Hypothalamus (tissue), 51 donors: ENCODE measurements at regions not wholly inside any gene's neighbourhood (a gene's known extent, or its start where the extent isn't known, plus 50 kb on each side); places are given as distances from the start of the nearest gene placed in this dataset.
"Not testable (repeated sequence)": the region's sequence is repeated elsewhere in the genome, so short reads cannot be mapped to it uniquely, and the experiment has no call there.

Source experiments
- DNase-seq, 51 donors: peaks; one replicate each; lab custom pipeline; 2025; lab: John Stamatoyannopoulos, UW

DNA sequence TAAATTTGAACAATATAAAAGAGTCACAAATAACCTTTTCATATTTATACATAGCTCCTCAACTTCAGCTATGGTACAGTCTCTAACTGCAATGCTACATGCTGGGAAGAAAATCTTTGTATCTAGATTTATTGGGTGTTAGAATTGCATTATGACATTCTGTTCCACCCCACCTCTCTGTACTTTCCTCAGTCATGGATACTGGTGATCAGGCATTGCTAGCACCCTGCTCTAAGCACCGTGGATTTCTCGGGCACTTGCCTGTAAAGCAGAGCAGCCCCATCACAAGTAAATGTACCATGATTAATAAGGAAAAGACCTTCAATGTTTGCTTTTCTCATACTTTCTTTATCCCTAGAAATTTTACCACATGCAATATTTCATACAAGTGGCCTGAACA lies 1028.9 kb upstream of the INTU start:
- no peak for DNase-seq

DNA sequence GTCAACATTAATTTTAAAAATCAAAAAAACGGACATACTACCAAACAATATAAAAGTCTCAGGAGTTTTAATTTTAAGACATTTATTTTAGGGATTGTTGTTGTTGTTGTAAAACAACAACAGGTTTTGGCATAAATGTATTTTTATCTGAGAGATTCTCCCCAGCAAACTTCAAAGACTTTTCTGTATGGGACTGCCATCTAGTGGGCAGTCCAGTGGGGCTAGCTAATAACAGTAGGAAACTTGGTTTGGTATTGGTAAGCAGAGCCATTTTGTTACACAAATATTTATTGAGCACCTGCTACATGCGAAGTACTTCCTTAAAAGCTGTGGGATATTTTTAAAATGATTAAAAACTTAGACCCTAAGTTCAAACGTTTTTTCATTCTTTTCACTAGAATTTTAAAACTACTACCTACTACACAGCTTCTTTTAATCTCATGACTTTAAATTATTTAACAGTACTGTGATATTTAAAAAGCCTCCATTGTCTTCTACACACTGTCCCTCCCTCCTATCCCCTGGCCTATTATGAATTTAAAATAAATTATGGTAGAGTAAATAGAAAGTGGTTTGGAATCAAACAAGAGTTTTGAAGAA lies 1028.4 kb upstream of the INTU start:
- peak in 13 of 51 donors; percentile 1 to 42 (median 11) for DNase-seq

DNA sequence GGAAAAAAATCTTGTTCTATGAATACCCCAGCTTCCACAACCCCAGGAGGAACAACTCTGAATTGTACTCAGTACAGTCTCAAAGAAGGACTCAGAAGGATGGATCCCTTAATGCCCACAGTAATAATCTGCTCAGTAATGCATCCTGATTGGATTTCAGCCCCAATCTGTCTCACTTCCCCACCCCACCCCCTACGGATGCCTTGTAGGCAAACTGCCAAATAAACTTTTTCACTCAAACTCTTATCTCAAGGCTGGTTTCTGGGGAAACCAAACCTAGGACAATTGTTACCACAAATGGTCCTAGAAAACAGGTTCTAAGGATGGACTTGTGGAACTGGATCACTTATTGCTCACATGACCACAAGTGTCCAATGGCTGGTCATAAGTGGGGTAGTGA lies 1021.8 kb upstream of the INTU start:
- no peak for DNase-seq

DNA sequence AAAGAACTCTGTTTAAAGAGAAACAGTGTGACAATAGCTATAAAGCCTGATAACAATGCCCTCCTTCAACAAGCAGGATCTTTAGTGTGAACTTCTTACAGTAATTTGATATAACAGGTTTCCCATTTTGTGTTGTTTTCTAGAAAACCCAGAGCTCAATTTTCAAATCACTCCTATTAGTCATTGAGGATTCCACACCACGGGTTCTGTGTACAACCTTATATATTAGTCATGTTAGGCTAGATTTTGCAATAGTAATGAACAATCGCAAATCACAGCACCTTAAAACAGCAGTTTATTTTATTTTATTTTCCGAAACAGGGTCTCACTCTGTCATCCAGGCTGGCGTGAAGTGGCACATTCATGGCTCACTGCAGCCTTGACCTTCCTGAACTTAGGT lies 1020.9 kb upstream of the INTU start:
- DNase-seq: no peak

DNA sequence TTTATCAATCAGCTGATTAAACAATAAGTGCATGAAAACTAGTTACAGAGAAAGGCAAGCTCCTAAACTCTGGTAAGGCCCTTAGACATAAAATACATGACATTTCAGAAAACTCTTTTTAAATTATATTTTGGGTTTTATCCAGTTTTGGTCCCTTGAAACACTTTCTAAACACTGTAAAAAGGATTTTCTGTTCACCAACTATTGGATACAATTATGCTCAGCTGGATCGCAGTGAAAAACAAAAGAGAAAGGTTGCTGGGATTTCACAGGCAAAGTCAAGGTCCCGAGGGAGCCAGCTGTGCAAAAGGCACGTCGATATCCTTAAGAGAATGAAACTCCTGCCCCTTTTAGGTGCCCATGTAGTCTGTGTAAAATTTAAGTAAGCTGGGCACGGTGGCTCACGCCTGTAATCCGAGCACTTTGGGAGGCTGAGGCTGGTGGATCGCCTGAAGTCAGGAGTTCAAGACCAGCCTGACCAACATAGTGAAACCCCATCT lies 1018.4 kb upstream of the INTU start:
- no peak for DNase-seq

DNA sequence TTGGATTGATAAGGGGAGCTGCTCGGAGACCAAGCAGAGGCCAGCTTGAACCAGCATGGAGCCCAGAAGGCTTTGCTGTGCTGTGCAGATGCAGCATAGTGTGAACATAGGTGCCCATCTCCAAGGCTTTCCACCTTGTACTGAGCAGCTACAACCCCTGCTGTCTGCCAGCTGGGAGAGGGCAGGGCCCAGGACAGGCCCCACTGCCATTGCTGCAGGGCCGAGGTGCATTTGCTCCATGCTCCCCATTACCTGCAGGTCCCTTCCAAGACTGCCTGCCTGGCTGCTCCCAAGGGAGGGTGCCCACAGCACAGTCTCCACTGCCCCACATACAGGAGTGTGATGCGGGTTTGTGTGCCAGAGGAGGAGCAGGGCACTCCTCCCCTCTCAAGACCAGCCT lies 1016.0 kb upstream of the INTU start:
- DNase-seq: no peak

DNA sequence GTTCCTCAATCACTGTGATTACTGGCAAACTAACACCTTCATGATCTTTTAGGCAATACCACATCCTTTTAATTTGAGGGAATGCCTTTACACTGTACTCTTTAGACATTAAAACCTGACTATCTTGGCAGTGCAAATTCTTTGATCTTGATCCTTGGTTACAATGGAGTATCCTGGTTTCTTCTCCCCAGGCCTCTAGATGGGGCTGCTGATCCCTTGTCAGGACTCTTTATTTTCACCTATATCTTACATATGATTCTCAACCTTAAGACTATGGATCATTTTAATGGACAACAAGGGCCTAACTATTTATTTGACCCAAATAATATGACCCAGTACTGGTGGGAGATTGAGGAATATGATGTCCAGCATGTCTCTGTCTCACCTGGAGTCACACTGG lies 1005.5 kb upstream of the INTU start:
- no peak for DNase-seq

DNA sequence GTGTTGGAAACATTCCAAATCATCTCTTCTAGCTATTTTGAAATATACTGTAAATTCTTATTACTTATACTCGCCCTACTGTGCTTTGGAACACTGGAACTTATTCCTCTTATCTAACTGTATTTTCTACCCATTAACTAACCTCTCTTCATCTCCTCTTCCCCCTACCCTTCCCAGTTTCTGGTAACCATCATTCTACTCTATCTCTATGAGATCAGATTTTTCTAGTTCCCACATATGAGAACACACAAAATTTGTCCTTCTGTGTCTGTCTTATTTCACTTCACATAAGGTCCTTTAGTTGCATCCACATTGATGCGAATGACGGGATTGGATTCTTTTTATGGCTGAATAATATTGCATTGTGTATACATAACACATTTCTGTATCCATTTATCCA lies 1003.8 kb upstream of the INTU start:
- no peak for DNase-seq

DNA sequence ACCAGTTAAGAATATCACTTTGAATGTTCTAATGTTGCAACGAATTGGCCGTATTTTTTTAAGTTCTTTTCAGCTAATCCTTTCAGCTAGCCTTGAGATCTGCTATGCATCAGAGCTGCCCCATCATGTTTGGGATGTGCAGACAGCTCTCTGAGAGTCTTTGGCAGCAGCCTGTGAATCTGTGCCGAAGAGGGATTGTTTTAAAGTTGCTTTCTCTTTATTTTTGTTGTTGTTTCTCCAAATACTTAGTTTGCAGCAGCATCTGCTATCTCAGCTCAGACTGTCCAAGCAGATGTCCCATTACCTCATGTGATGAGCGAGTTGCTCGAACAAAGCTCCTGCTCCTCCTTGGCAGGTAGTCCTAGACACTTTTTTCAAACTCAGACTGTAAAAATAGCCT lies 1002.5 kb upstream of the INTU start:
- no peak for DNase-seq

DNA sequence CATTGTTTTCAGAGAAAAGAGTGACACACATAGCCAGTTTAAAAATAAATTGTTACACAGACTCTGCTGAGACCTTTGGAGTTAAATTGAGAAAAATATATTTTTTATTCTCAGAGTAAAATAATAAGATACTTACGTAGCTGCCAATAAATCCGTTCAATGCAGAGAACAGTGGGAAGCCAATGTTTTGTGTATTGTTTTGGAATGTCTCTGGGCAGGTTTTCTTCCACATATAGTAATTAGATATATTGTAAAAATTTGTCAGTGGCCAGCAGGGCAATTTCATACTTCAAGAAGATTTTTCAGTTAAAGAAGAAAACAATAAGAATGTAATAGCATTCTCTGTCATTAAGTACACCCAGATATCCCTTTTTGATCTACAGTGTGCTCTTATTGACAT lies 999.5 kb upstream of the INTU start:
- no peak for DNase-seq

DNA sequence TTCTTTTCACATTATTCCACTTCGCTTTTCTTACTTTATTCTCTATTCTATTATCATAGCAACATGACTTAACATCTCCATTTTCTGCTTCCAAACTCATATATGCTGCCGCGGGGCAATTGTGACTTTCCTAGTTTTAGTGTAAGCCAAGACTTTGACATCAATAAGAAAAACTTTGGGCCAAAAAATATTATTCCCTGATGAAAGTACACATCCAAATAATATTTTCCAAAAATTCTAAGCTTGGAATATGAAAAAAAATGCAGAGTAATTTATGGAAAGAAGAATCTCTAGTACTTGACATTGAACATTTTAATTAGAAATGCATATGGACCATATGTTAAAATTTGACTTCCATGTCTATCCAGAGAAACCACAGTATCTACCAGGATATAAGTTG lies 995.1 kb upstream of the INTU start:
- no peak for DNase-seq

DNA sequence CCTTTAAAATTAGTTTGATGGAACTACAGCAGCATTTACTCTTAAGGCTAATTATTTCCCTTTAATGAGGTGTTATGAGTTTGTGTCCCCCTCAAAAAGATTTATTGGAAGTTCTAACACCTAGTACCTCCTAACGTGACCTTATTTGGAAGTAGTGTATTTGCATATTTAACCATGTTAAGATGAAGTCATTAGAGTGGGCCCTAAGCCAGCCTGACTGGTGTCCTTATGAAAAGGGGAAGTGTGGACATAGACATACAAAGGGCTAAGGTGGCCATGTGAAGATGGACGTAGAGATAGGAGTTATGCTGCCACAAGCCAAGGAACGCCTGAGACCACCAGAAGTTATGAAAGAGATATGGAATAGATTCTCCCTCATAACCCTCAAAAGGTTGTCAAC lies 985.4 kb upstream of the INTU start:
- no peak for DNase-seq

DNA sequence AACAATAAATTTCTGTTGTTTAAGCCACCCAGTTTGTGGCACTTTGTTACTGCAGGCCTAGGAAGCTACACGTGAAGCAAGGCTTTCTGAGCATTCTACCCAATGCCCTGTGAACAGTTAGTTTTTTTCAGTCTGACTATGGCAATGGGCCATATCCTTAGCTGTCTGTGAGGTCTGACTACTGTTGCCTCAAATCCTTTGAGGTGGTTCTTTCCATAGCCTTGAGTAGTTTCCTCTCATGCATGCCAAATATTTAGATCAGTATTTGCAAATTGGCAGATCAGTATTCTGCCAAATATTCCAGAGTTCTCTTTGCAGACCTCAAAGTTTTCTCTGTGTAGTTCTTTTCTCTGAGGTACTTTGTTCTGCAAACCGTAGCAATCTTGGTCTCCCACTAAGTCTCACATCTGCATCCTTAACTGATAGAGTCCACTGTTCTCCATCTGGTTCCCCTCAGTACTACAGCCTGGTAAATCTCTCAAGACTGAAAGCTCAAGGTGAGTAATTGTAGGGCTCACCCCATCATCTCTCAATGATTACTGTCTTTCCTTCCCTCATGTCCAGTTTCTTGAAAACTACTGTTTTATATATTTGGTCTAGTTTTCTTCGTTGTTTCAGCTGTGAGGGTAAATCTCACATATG lies 984.9 kb upstream of the INTU start:
- DNase-seq: no peak

DNA sequence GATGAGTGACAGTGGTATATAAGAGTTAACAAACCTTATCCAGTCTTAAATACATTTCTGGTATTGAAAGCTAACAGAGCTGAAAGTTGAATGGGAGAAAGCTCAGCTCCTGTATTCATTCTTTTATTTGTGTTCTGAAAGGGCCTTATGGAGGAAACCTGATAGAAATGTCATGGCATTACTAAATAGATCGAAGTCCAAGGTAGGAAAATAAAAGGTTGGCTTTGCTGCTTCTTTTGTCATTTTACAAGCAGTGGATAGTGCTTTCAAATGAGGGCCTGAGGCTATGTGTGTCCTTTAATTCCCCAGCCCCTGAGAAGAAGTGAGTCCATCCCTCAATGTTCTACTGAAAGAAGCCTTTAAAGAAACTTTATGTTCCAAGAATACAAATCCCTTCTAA lies 974.3 kb upstream of the INTU start:
- no peak for DNase-seq

DNA sequence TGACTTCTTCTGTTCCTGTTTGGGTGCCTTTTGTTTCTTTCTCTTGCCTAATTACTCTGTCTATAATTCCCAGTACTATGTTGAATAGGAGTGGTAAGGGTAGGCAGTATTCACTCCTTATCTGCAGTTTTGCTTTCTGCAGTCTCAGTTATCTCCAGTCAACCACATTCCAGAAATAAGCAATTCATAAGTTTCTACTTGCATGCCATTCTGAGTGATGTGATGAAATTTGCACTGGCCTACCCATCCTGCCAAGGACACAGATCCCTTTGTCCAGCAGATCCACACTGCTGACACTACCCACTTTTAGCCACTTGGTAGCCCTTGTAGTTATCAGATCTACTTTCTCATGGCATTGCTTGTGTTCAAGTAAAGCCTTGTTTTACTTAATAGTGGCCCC lies 971.6 kb upstream of the INTU start:
- no peak for DNase-seq

DNA sequence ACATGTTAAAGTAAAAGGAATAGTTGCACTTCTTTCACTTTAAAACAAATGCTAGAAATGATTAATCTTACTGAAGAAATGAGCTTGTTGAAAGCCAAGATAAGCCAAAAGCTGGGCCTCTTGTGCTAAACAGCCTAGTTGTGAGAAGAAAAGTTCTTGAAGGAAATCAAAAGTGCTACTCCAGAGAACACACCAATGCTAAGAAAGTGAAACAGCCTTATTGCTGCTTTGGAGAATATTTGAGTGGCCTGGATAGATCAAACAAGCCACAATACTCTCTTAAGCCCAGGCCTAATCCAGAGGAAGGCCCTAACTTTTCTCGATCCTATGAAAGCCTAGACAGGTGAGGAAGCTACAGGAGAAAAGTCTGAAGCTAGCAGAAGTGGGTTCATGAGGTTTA lies 967.9 kb upstream of the INTU start:
- no peak for DNase-seq

DNA sequence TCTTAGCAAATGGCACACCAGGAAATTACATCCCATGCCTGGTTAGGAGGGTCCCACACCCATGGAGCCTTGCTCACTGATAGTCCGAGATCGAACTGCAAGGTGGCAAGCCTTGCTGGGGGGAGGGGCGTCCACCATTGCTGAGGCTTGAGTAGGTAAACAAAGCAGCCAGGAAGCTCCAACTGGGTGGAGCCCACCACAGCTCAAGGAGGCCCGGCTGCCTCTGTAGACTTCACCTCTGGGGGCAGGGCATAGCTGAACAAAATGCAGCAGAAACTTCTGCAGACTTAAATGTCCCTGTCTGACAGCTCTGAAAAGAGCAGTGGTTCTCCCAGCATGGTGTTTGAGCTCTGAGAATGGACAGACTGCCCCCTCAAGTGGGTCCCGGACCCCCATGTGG lies 962.7 kb upstream of the INTU start:
- DNase-seq: not testable (repeated sequence)

DNA sequence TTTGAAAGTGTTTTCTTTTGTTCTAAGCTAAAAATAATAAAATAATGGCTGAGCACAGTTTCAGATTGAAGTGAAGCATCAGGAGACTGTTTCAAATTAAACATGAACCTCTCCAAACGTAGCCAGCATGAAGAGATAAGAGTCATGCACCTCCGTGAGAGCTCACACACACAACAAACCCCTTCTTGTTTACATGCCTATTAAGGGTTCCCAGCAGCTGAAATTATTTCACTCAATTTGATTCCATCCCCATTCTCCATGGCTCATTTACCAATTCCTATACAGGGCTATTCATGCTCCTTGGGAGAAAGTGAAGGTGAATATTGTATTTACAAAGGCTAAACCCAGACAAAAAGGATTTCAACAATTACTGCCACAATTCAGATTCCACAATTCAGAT lies 954.1 kb upstream of the INTU start:
- DNase-seq: no peak

DNA sequence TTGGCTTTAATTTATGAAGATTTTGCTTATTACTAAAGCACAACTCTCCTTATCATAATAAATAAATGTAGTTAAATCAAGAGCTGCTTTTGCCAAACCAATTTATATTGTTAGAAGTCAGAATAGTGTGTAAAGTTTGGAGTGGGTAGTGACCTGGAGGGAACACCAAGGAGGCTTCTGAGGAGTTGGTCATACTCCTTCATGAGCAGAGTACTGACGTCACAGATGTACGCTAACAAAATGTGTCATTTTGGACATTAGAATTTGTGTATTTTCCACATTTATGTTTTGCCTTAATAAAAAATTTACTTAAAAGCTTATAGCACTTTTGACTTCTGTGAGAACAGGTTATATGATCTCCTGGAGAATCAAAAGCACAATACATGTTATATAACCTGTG lies 953.5 kb upstream of the INTU start:
- no peak for DNase-seq

DNA sequence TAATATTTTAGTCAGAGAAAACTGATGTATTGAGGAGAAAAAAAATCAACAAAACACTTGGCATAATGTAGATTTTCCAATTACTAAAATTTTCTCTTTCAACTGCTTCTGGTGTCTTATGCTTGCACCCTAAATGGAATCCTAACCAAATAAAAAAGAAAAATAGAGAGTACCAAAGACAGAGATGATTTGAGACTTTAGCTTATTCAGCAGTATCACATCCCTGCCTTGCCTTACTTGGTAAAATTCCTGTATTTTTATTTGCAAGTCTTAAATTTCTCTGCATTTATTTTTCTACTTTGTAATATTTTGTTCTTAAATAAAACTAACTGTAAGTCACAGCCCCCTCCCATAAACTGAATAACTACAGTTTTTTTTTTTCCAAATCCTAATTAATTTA lies 950.5 kb upstream of the INTU start:
- DNase-seq: no peak

DNA sequence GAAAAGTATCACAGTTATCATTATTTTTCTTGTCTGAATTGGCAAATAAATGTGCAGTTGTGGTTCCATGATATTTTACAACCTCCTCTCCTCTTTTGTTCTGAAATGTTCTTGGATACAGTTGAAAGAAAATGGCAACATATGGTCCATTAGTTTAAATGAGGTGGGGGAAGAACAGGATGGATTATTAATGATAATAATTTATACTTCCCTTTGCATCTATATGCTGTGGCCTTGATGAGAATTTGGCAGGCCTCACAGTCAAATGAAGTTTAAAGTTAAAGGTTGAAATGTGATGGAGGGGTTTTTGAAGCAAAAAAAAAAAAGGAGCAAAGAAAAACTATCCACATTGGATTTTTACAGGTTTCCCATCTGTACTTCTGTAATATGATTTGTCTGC lies 946.3 kb upstream of the INTU start:
- DNase-seq: no peak

DNA sequence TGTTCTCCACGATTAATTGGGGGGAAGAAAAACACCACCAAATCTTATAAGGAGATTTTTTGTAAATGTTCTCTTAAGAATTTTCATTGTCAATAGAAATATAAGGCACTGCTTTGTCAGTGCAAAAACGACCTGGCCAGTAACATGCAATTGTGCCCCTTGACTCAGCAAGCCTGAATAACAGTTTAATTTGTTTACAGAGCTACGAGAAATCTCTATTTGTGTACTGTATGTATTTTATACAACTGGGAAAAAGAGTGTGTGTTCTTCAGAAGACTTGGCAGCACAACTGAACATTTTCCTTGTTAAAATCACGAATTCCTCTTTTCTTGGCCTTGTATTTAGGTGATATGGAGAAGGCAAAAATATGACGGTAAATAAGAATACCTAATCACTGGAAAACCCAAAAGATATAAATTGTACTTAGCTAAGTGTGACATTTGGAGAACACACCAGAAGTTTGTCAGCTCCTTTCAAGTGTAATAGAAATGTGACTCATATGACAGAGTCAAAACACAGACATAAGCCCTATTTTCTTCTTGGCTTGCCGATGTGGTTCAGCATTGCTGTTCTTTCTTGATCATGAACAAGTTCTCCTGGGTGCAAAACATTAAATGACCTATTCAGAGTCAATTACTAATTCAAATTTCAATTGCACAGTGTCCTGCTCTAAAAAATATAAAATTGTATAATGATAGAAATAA lies 945.0 kb upstream of the INTU start:
- DNase-seq: no peak
